ENCODE measurements at regions not wholly inside any gene's neighbourhood (a gene's known extent, or its start where the extent isn't known, plus 50 kb on each side); places are given as distances from the start of the nearest gene placed in this dataset.
"Not testable (repeated sequence)": the region's sequence is repeated elsewhere in the genome, so short reads cannot be mapped to it uniquely, and the experiment has no call there.

GRCh38 chr1:121586369-121587229 lies 401.8 kb downstream of the SRGAP2C start:
- peak overlapping the region; percentile 46 for H3K27ac ChIP-seq (ENCODE audit: low read length)
- peak overlapping the region; percentile 30; the same call in 1 of the 2 replicates for H3K9ac ChIP-seq (ENCODE audit: low read depth, low read length)
- H3K4me1 ChIP-seq (ENCODE audit: insufficient read depth, low read length): peaks cover 8% of the 10 kb centered on the region
- peak overlapping the region; percentile 10; the same call in 1 of the 2 replicates for H3K4me3 ChIP-seq (ENCODE audit: low read length)
- no peaks in the 10 kb centered on the region for H3K27me3 ChIP-seq (ENCODE audit: insufficient read depth, low read length)
- no peaks in the 10 kb centered on the region for H3K36me3 ChIP-seq (ENCODE audit: insufficient read depth, low read depth, low read length)
- no peaks in the 10 kb centered on the region for H3K9me3 ChIP-seq (ENCODE audit: insufficient read depth, low read depth, low read length)

GRCh38 chr1:121587230-121587569 lies 402.4 kb downstream of the SRGAP2C start:
- Histone ChIP-seq H3K9ac (ENCODE audit: low read depth, low read length) (no peak overlapping the region), H3K36me3 (ENCODE audit: insufficient read depth, low read depth, low read length) (no peaks in the 10 kb centered on the region), H3K27me3 (ENCODE audit: insufficient read depth, low read length) (no peaks in the 10 kb centered on the region), H3K9me3 (ENCODE audit: insufficient read depth, low read depth, low read length) (no peaks in the 10 kb centered on the region), H3K4me1 (ENCODE audit: insufficient read depth, low read length) (peaks cover 8% of the 10 kb centered on the region), H3K4me3 (ENCODE audit: low read length) (no peak overlapping the region), H3K27ac (ENCODE audit: low read length) (peak overlapping the region; percentile 46)

- Histone ChIP-seq H3K9ac (ENCODE audit: low read depth, low read length) (no peak overlapping the region), H3K27ac (ENCODE audit: low read length) (no peak overlapping the region), H3K36me3 (ENCODE audit: insufficient read depth, low read depth, low read length) (no peaks in the 10 kb centered on the region), H3K9me3 (ENCODE audit: insufficient read depth, low read depth, low read length) (no peaks in the 10 kb centered on the region), H3K4me3 (ENCODE audit: low read length) (no peak overlapping the region), H3K4me1 (ENCODE audit: insufficient read depth, low read length) (peaks cover 8% of the 10 kb centered on the region), H3K27me3 (ENCODE audit: insufficient read depth, low read length) (no peaks in the 10 kb centered on the region)
These were observed 403.0 kb downstream of the SRGAP2C start for GRCh38 chr1:121587777-121588176.

- H3K27me3 ChIP-seq (ENCODE audit: insufficient read depth, low read length): no peaks in the 10 kb centered on the region
- H3K4me1 ChIP-seq (ENCODE audit: insufficient read depth, low read length): no peaks in the 10 kb centered on the region
- H3K9me3 ChIP-seq (ENCODE audit: insufficient read depth, low read depth, low read length): no peaks in the 10 kb centered on the region
- H3K4me3 ChIP-seq (ENCODE audit: low read length): no peak overlapping the region
- H3K27ac ChIP-seq (ENCODE audit: low read length): no peak overlapping the region
- H3K9ac ChIP-seq (ENCODE audit: low read depth, low read length): no peak overlapping the region
- no peaks in the 10 kb centered on the region for H3K36me3 ChIP-seq (ENCODE audit: insufficient read depth, low read depth, low read length)
These were observed 409.3 kb downstream of the SRGAP2C start for GRCh38 chr1:121594096-121594495.

GRCh38 chr1:121595089-121595488 lies 410.3 kb downstream of the SRGAP2C start:
- Histone ChIP-seq H3K36me3 (ENCODE audit: insufficient read depth, low read depth, low read length) (no peaks in the 10 kb centered on the region), H3K4me1 (ENCODE audit: insufficient read depth, low read length) (no peaks in the 10 kb centered on the region), H3K9ac (ENCODE audit: low read depth, low read length) (no peak overlapping the region), H3K27me3 (ENCODE audit: insufficient read depth, low read length) (no peaks in the 10 kb centered on the region), H3K27ac (ENCODE audit: low read length) (no peak overlapping the region), H3K9me3 (ENCODE audit: insufficient read depth, low read depth, low read length) (no peaks in the 10 kb centered on the region), H3K4me3 (ENCODE audit: low read length) (no peak overlapping the region)

- H3K27ac ChIP-seq (ENCODE audit: low read length); H3K9ac ChIP-seq (ENCODE audit: low read depth, low read length); H3K36me3 ChIP-seq (ENCODE audit: insufficient read depth, low read depth, low read length); H3K4me3 ChIP-seq (ENCODE audit: low read length); H3K27me3 ChIP-seq (ENCODE audit: insufficient read depth, low read length); H3K9me3 ChIP-seq (ENCODE audit: insufficient read depth, low read depth, low read length); H3K4me1 ChIP-seq (ENCODE audit: insufficient read depth, low read length): not testable (repeated sequence)
These were observed 420.2 kb downstream of the SRGAP2C start for GRCh38 chr1:121604843-121605444.

GRCh38 chr1:121607499-121607898 lies 422.7 kb downstream of the SRGAP2C start:
- H3K27me3 ChIP-seq (ENCODE audit: insufficient read depth, low read length); H3K9ac ChIP-seq (ENCODE audit: low read depth, low read length); H3K4me1 ChIP-seq (ENCODE audit: insufficient read depth, low read length); H3K36me3 ChIP-seq (ENCODE audit: insufficient read depth, low read depth, low read length); H3K27ac ChIP-seq (ENCODE audit: low read length); H3K9me3 ChIP-seq (ENCODE audit: insufficient read depth, low read depth, low read length); H3K4me3 ChIP-seq (ENCODE audit: low read length): not testable (repeated sequence)
